Mesothelial cell of epicardium (in vitro differentiated cells): ENCODE measurements at regions not wholly inside any gene's neighbourhood (a gene's known extent, or its start where the extent isn't known, plus 50 kb on each side); places are given as distances from the start of the nearest gene placed in this dataset.

Experiments
- DNase-seq, 2 experiments: peaks; one replicate each; pipeline ENCODE4 v3.0.0; 2021; ENCODE audit warnings: low spot score in 2 of 2; ENCODE audit not compliant: unreplicated experiment in 2 of 2
- H3K27ac Mint-ChIP-seq: 2 replicates; pipeline ENCODE4 v1.8.0; 2021; ENCODE audit warnings: mixed read lengths
- H3K27me3 Mint-ChIP-seq: 2 replicates; pipeline ENCODE4 v1.8.0; 2021; ENCODE audit warnings: low read depth, mixed read lengths
- H3K36me3 Mint-ChIP-seq: 2 replicates; pipeline ENCODE4 v1.8.0; 2021; ENCODE audit warnings: mixed read lengths
- H3K4me1 Mint-ChIP-seq: 2 replicates; pipeline ENCODE4 v1.8.0; 2021; ENCODE audit warnings: mixed read lengths
- H3K4me3 Mint-ChIP-seq: 2 replicates; pipeline ENCODE4 v1.8.0; 2021; ENCODE audit warnings: mild to moderate bottlenecking, moderate library complexity, mixed read lengths
- H3K9me3 Mint-ChIP-seq: 2 replicates; pipeline ENCODE4 v1.8.0; 2021; ENCODE audit warnings: mixed read lengths
- TF ChIP-seq, protein P1 (sequence below): fragments of 200-600 bp; sonication (generic); IDR thresholded peaks from one replicate; pipeline ENCODE4 v1.5.0; 2021; ENCODE audit warnings: antibody characterized with exemption; ENCODE audit not compliant: unreplicated experiment

DNA sequence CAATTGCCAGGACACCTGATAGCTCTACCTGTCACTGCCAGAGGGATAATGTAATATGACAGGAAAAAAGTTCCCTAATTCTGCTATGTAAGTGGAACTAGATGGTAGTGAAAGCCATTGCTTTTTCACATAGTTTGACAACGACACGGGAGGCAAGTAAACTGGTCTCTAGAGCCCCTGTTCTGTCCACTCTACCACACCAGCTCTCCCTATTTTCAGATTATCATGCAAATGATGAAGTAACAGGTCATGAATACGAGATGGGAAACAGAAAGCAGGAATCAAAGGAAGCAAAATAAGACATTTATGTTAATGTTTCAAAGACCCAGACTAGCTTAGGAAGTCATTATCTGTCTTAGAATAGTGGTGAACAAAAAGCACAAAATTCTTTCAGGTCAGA lies 56.2 kb downstream of the TAF11L14 start:
- no peaks in the 10 kb centered on the region for H3K36me3 Mint-ChIP-seq
- peaks cover 3% of the 10 kb centered on the region for H3K4me1 Mint-ChIP-seq
- H3K4me3 Mint-ChIP-seq = no peak overlapping the region
- DNase-seq = no peak
- TF ChIP-seq, protein P1, sequence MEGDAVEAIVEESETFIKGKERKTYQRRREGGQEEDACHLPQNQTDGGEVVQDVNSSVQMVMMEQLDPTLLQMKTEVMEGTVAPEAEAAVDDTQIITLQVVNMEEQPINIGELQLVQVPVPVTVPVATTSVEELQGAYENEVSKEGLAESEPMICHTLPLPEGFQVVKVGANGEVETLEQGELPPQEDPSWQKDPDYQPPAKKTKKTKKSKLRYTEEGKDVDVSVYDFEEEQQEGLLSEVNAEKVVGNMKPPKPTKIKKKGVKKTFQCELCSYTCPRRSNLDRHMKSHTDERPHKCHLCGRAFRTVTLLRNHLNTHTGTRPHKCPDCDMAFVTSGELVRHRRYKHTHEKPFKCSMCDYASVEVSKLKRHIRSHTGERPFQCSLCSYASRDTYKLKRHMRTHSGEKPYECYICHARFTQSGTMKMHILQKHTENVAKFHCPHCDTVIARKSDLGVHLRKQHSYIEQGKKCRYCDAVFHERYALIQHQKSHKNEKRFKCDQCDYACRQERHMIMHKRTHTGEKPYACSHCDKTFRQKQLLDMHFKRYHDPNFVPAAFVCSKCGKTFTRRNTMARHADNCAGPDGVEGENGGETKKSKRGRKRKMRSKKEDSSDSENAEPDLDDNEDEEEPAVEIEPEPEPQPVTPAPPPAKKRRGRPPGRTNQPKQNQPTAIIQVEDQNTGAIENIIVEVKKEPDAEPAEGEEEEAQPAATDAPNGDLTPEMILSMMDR = no peak
- H3K9me3 Mint-ChIP-seq = peaks cover 14% of the 10 kb centered on the region
- peaks cover 22% of the 10 kb centered on the region for H3K27me3 Mint-ChIP-seq
- no peak overlapping the region for H3K27ac Mint-ChIP-seq

DNA sequence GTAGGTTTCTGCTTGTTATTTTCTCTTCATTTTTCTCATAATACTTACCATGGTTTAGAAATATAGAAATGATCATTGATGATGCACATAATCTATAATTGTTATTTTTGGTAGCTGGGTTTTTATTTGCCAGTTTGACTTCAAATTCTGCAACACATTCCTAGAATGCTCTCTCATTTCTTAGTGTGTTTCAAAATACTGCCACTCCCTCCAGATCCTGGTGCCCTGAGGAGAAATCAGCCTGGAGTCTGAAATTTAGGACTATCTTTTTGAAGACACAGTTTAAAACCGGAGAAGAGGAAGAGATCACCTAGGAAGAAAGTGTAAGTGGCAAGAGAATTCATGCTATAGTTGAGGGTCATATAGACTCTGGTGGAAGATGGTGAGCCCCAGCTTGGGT lies 57.5 kb downstream of the TAF11L14 start:
- no peak overlapping the region for H3K27ac Mint-ChIP-seq
- TF ChIP-seq, protein P1 = no peak
- no peak for DNase-seq
- H3K36me3 Mint-ChIP-seq = no peaks in the 10 kb centered on the region
- peaks cover 3% of the 10 kb centered on the region for H3K4me1 Mint-ChIP-seq
- no peak overlapping the region for H3K4me3 Mint-ChIP-seq
- H3K27me3 Mint-ChIP-seq = peaks cover 22% of the 10 kb centered on the region
- peaks cover 14% of the 10 kb centered on the region for H3K9me3 Mint-ChIP-seq

DNA sequence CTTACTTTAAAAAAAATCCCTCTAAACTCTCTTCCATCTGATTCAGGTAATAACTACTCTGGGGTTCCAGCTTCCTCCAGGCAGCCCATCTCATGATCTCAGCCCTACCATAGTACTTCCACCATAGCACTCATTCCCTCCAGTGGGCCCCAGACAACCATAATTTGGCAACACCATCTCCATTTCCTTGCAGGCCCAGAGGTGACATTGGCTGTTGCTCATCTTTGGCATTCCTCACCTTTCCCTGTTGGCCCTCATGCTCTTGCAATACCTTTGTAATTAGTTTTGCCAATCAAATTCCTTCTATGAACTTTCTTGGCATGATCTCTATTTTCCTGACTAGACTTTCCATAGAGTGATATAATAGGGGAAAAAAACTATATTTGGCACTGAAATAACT lies 60.1 kb downstream of the TAF11L14 start:
- Mint-ChIP-seq H3K4me3 (no peak overlapping the region), H3K27ac (no peak overlapping the region), H3K36me3 (no peaks in the 10 kb centered on the region), H3K4me1 (no peaks in the 10 kb centered on the region), H3K27me3 (peaks cover 22% of the 10 kb centered on the region), H3K9me3 (peaks cover 17% of the 10 kb centered on the region)
- DNase-seq = no peak
- TF ChIP-seq, protein P1 = no peak

DNA sequence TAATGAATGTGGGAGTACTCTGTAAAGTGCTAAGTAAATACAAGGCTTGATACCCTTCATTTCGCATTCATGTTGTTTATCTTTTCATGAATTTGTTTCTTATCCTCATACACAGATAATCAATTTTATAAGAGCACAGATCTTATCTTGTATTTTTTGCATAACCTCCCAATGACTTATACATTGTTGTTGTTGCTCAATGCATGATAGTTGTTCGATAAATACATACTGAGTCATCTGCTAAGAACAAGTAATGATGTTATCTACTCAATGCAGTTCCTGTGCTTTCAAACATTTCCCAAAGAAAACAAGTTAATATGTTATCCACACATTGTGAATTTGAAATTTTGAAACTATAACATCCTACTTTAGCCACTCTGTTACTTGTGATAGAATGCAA lies 60.7 kb downstream of the TAF11L14 start:
- Mint-ChIP-seq H3K4me1 (no peaks in the 10 kb centered on the region), H3K27ac (no peak overlapping the region), H3K9me3 (peaks cover 16% of the 10 kb centered on the region), H3K27me3 (peaks cover 22% of the 10 kb centered on the region), H3K4me3 (no peak overlapping the region), H3K36me3 (no peaks in the 10 kb centered on the region)
- TF ChIP-seq, protein P1 = no peak
- DNase-seq = no peak

DNA sequence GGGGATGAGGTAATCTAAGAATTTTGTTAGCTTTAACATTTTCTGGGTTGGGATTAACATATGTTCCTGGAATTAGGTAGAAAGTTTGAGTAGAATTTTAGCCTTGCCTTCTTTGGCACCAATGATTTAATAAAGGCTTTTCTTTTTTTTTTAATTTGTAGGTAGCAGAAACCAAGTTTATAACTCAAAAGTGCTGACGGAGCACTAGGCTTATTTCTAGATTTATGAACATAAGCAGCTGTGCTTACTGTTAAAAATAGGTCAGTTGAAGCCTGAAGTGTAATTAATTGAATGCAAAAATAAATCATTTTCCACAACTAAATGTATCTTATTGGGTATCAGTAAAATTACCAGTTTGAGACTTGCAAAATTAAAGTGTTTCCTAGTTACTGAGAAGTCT lies 62.4 kb downstream of the TAF11L14 start:
- H3K4me1 Mint-ChIP-seq = no peaks in the 10 kb centered on the region
- no peak overlapping the region for H3K27ac Mint-ChIP-seq
- DNase-seq = no peak
- peaks cover 13% of the 10 kb centered on the region for H3K27me3 Mint-ChIP-seq
- no peaks in the 10 kb centered on the region for H3K36me3 Mint-ChIP-seq
- H3K4me3 Mint-ChIP-seq = no peak overlapping the region
- TF ChIP-seq, protein P1 = no peak
- H3K9me3 Mint-ChIP-seq = peaks cover 20% of the 10 kb centered on the region

DNA sequence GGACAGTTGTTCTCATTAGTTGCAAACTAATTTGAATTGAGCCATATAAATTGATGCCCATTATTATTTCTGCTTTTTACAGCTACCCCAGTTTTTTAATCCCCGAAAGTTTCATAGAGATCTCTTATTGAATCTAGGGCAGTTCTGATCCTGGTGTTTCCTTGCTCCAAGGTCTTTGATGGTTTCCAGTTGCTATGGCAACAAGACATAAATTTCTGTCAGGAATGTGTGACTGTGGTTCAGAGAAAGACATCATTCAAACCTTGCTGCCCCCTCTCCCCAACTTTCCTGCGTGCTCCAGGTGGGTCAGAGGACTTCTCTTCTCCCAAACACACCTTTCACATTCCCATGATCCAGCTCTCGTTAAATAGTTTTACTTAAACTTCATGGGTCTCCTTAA lies 63.4 kb downstream of the TAF11L14 start:
- no peaks in the 10 kb centered on the region for H3K36me3 Mint-ChIP-seq
- peaks cover 8% of the 10 kb centered on the region for H3K27me3 Mint-ChIP-seq
- TF ChIP-seq, protein P1 = no peak
- H3K27ac Mint-ChIP-seq = no peak overlapping the region
- peaks cover 25% of the 10 kb centered on the region for H3K9me3 Mint-ChIP-seq
- no peak overlapping the region for H3K4me3 Mint-ChIP-seq
- H3K4me1 Mint-ChIP-seq = no peaks in the 10 kb centered on the region
- no peak for DNase-seq
